Gastroesophageal sphincter (tissue), 3 donors: ENCODE measurements at regions not wholly inside any gene's neighbourhood (a gene's known extent, or its start where the extent isn't known, plus 50 kb on each side); places are given as distances from the start of the nearest gene placed in this dataset.

Experiments
- CTCF ChIP-seq, 4 experiments: fragments of 200-600 bp in 2 of 4; fragments of 450-650 bp in 2 of 4; sonication (generic) in 1 of 4; IDR thresholded peaks; one replicate each; pipeline ENCODE4 v1.5.1; 2017 to 2019; ENCODE audit warnings: antibody characterized with exemption in 4 of 4, mild to moderate bottlenecking in 2 of 4, moderate library complexity in 2 of 4
- POLR2AphosphoS5 ChIP-seq: sonication (generic); formaldehyde crosslinking; IDR thresholded peaks from one replicate; pipeline ENCODE4 v1.6.1; 2017; ENCODE audit warnings: antibody characterized with exemption

- TF ChIP-seq CTCF (IDR thresholded peaks at IDR 0.05) (no peak), POLR2AphosphoS5 (no peak)
Measured at GRCh38 chr13:55570371-55570770, 1570.3 kb upstream of the PRR20A start.
